ENCODE measurements at regions not wholly inside any gene's neighbourhood (a gene's known extent, or its start where the extent isn't known, plus 50 kb on each side); places are given as distances from the start of the nearest gene placed in this dataset.

DNA sequence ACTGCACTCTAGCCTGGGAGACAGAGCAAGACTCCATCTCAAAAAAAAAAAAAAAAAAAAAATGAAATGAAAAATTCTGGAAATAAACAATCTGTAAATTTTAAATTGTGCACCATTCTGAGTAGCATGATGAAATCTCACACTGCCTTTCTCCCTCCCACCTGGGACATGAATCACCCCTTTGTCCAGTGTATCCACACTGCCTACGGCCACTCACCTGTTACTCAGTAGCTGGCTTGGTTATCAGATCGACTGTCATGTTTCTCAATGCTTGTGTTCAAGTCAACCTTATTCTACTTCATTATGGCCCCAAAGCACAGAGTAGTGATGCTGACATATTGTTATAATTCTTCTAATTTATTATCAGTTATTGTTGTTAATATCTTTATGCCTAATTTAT is 58.7 kb upstream of the MTHFD1L start:
- TF ChIP-seq FOSL1 (tag; conservative IDR thresholded peaks at IDR 0.05) (no peak), ETV6 (IDR thresholded peaks at IDR 0.05; ENCODE audit: borderline replicate concordance in 1 of 2, low read depth in 2 of 2, low read length in 1 of 2) (no peak), ETV6 (CRISPR knock-in tag; IDR thresholded peaks at IDR 0.05; ENCODE audit: borderline replicate concordance) (no peak), CXXC5 (CRISPR knock-in tag; IDR thresholded peaks at IDR 0.05) (no peak), POLR2A (conservative IDR thresholded peaks at IDR 0.05) (no peak), BRD4 (IDR thresholded peaks at IDR 0.05) (no peak), HCFC1 (IDR thresholded peaks at IDR 0.05; ENCODE audit: low read depth, low read length) (no peak), KLF10 (CRISPR knock-in tag; IDR thresholded peaks at IDR 0.05) (no peak), HNRNPUL1 (IDR thresholded peaks at IDR 0.05; ENCODE audit: low read length) (no peak), TRIM28 (IDR thresholded peaks at IDR 0.05) (no peak)
- TF ChIP-seq, protein P1, sequence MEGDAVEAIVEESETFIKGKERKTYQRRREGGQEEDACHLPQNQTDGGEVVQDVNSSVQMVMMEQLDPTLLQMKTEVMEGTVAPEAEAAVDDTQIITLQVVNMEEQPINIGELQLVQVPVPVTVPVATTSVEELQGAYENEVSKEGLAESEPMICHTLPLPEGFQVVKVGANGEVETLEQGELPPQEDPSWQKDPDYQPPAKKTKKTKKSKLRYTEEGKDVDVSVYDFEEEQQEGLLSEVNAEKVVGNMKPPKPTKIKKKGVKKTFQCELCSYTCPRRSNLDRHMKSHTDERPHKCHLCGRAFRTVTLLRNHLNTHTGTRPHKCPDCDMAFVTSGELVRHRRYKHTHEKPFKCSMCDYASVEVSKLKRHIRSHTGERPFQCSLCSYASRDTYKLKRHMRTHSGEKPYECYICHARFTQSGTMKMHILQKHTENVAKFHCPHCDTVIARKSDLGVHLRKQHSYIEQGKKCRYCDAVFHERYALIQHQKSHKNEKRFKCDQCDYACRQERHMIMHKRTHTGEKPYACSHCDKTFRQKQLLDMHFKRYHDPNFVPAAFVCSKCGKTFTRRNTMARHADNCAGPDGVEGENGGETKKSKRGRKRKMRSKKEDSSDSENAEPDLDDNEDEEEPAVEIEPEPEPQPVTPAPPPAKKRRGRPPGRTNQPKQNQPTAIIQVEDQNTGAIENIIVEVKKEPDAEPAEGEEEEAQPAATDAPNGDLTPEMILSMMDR (IDR thresholded peaks at IDR 0.05 in 2 of 3, conservative IDR thresholded peaks at IDR 0.05 in 1 of 3; ENCODE audit: insufficient read depth in 2 of 3, low read depth in 1 of 3, low read length in 3 of 3), result no peak
